ENCODE measurements at regions not wholly inside any gene's neighbourhood (a gene's known extent, or its start where the extent isn't known, plus 50 kb on each side); places are given as distances from the start of the nearest gene placed in this dataset.
"Not testable (repeated sequence)": the region's sequence is repeated elsewhere in the genome, so short reads cannot be mapped to it uniquely, and the experiment has no call there.

DNA sequence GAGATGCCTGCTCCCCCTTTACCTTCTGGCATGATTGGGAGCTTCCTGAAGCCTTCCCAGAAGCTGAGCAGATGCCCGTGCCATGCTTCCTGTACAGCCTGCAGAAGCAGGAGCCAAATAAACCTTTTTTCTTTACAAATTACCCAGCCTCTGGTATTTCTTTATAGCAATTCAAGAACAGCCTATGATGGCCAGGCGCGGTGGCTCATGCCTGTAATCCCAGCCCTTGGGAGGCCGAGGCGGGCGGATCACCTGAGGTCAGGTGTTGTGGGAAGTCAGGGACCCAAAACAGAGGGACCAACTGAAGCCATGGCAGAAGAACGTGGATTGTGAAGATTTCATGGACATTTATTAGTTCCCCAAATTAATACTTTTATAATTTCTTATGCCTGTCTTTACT lies 62.2 kb upstream of the GRB10 start:
- not testable (repeated sequence) for TF ChIP-seq POLR2A (IDR thresholded peaks at IDR 0.05); POLR2AphosphoS5 (IDR thresholded peaks at IDR 0.05; ENCODE audit: insufficient read depth in 1 of 2, low read depth in 1 of 2)
- TF ChIP-seq, protein P1, sequence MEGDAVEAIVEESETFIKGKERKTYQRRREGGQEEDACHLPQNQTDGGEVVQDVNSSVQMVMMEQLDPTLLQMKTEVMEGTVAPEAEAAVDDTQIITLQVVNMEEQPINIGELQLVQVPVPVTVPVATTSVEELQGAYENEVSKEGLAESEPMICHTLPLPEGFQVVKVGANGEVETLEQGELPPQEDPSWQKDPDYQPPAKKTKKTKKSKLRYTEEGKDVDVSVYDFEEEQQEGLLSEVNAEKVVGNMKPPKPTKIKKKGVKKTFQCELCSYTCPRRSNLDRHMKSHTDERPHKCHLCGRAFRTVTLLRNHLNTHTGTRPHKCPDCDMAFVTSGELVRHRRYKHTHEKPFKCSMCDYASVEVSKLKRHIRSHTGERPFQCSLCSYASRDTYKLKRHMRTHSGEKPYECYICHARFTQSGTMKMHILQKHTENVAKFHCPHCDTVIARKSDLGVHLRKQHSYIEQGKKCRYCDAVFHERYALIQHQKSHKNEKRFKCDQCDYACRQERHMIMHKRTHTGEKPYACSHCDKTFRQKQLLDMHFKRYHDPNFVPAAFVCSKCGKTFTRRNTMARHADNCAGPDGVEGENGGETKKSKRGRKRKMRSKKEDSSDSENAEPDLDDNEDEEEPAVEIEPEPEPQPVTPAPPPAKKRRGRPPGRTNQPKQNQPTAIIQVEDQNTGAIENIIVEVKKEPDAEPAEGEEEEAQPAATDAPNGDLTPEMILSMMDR (IDR thresholded peaks at IDR 0.05) = not testable (repeated sequence)

Data from vagina (tissue), 2 donors.